Osteocyte (in vitro differentiated cells): ENCODE measurements at regions not wholly inside any gene's neighbourhood (a gene's known extent, or its start where the extent isn't known, plus 50 kb on each side); places are given as distances from the start of the nearest gene placed in this dataset.

ENCODE experiments used
- DNase-seq: peaks from one replicate; pipeline ENCODE4 v3.0.0; 2021; ENCODE audit warnings: mixed read lengths; ENCODE audit not compliant: unreplicated experiment; ENCODE audit errors: extremely low spot score
- H3K27ac Mint-ChIP-seq: one replicate; pipeline ENCODE4 v1.8.0; 2021; ENCODE audit warnings: mild to moderate bottlenecking, mixed read lengths; ENCODE audit not compliant: unreplicated experiment
- H3K27me3 Mint-ChIP-seq: one replicate; pipeline ENCODE4 v1.8.0; 2021; ENCODE audit warnings: mixed read lengths; ENCODE audit not compliant: unreplicated experiment
- H3K36me3 Mint-ChIP-seq: one replicate; pipeline ENCODE4 v1.8.0; 2021; ENCODE audit warnings: mixed read lengths; ENCODE audit not compliant: unreplicated experiment
- H3K4me1 Mint-ChIP-seq: one replicate; pipeline ENCODE4 v1.8.0; 2021; ENCODE audit warnings: mixed read lengths; ENCODE audit not compliant: unreplicated experiment
- H3K4me3 Mint-ChIP-seq: one replicate; pipeline ENCODE4 v1.8.0; 2021; ENCODE audit warnings: mild to moderate bottlenecking, moderate library complexity, mixed read lengths; ENCODE audit not compliant: unreplicated experiment
- H3K9me3 Mint-ChIP-seq: one replicate; pipeline ENCODE4 v1.8.0; 2021; ENCODE audit warnings: mixed read lengths; ENCODE audit not compliant: unreplicated experiment
- CTCF ChIP-seq: fragments of 200-600 bp; sonication (generic); IDR thresholded peaks from 2 replicates; pipeline ENCODE4 v1.5.0; 2021; ENCODE audit warnings: antibody characterized with exemption, mild to moderate bottlenecking, moderate library complexity

GRCh38 chr9:107170801-107171200 lies 112.3 kb upstream of the RAD23B start:
- Mint-ChIP-seq H3K9me3 (no peaks in the 10 kb centered on the region), H3K36me3 (no peaks in the 10 kb centered on the region), H3K27ac (no peak overlapping the region), H3K4me1 (peaks cover 4% of the 10 kb centered on the region), H3K4me3 (no peak overlapping the region), H3K27me3 (no peaks in the 10 kb centered on the region)
- no peak for TF ChIP-seq CTCF
- DNase-seq = no peak

- Mint-ChIP-seq H3K27ac (no peak overlapping the region), H3K27me3 (no peaks in the 10 kb centered on the region), H3K9me3 (no peaks in the 10 kb centered on the region), H3K4me1 (peaks cover 19% of the 10 kb centered on the region), H3K4me3 (no peak overlapping the region), H3K36me3 (no peaks in the 10 kb centered on the region)
- TF ChIP-seq CTCF = peak; percentile 93
- peak; percentile 88 for DNase-seq
Observed at GRCh38 chr9:107172160-107172978, 110.7 kb upstream of the RAD23B start.

- Mint-ChIP-seq H3K36me3 (no peaks in the 10 kb centered on the region), H3K27ac (no peak overlapping the region), H3K9me3 (no peaks in the 10 kb centered on the region), H3K4me3 (no peak overlapping the region), H3K27me3 (no peaks in the 10 kb centered on the region), H3K4me1 (peaks cover 19% of the 10 kb centered on the region)
- DNase-seq = no peak
- no peak for TF ChIP-seq CTCF
Observed at GRCh38 chr9:107172979-107173347, 110.1 kb upstream of the RAD23B start.

- H3K9me3 Mint-ChIP-seq = no peaks in the 10 kb centered on the region
- no peak for DNase-seq
- H3K4me3 Mint-ChIP-seq = no peak overlapping the region
- H3K36me3 Mint-ChIP-seq = no peaks in the 10 kb centered on the region
- H3K4me1 Mint-ChIP-seq = peaks cover 19% of the 10 kb centered on the region
- H3K27me3 Mint-ChIP-seq = no peaks in the 10 kb centered on the region
- H3K27ac Mint-ChIP-seq = no peak overlapping the region
- no peak for TF ChIP-seq CTCF
Observed at GRCh38 chr9:107173422-107174180, 109.5 kb upstream of the RAD23B start.

GRCh38 chr9:107174441-107174840 lies 108.6 kb upstream of the RAD23B start:
- Mint-ChIP-seq H3K27me3 (no peaks in the 10 kb centered on the region), H3K36me3 (no peaks in the 10 kb centered on the region), H3K4me3 (no peak overlapping the region), H3K27ac (no peak overlapping the region), H3K4me1 (peaks cover 19% of the 10 kb centered on the region), H3K9me3 (no peaks in the 10 kb centered on the region)
- no peak for DNase-seq
- TF ChIP-seq CTCF = no peak
